GM23338 (cell line): ENCODE measurements at regions not wholly inside any gene's neighbourhood (a gene's known extent, or its start where the extent isn't known, plus 50 kb on each side); places are given as distances from the start of the nearest gene placed in this dataset.

Experiments
- ATAC-seq: fragments of 200-7000 bp; cut with Tn5 transposase; 3 replicates; pipeline ENCODE4 v1.9.1; 2020
- DNase-seq: peaks from one replicate; pipeline ENCODE4 v3.0.0-alpha.2; 2015; ENCODE audit warnings: low spot score
- H2AFZ ChIP-seq: fragments of 200-600 bp; sonication (generic); 2 replicates; pipeline ENCODE4 v1.8.0; 2016; ENCODE audit warnings: antibody characterized with exemption, mild to moderate bottlenecking, moderate library complexity
- H3F3A ChIP-seq: fragments of 200-600 bp; sonication (generic); replicated peaks from 2 replicates; pipeline ENCODE4 v1.8.0; 2017; ENCODE audit warnings: antibody characterized with exemption, mixed run types, low read depth
- H3K27ac ChIP-seq: fragments of 200-600 bp; sonication (generic); 2 replicates; pipeline ENCODE4 v1.6.1; 2016; ENCODE audit warnings: low read depth
- H3K27me3 ChIP-seq: fragments of 200-600 bp; sonication (generic); 2 replicates; pipeline ENCODE4 v1.8.0; 2016; ENCODE audit warnings: mild to moderate bottlenecking, mixed run types, moderate library complexity; ENCODE audit not compliant: insufficient read depth
- H3K36me3 ChIP-seq: fragments of 200-600 bp; sonication (generic); 2 replicates; pipeline ENCODE4 v1.8.0; 2016; ENCODE audit warnings: mild to moderate bottlenecking; ENCODE audit not compliant: insufficient read depth
- H3K4me1 ChIP-seq: fragments of 200-600 bp; sonication (generic); 2 replicates; pipeline ENCODE4 v1.8.0; 2016; ENCODE audit warnings: mild to moderate bottlenecking, moderate library complexity; ENCODE audit not compliant: insufficient read depth
- H3K4me2 ChIP-seq: fragments of 200-600 bp; sonication (generic); 2 replicates; pipeline ENCODE4 v1.7.1; 2017; ENCODE audit warnings: mixed run types
- H3K4me3 ChIP-seq: fragments of 200-600 bp; sonication (generic); 2 replicates; pipeline ENCODE4 v1.6.1; 2016; ENCODE audit warnings: mixed run types
- H3K79me2 ChIP-seq: fragments of 200-600 bp; sonication (generic); replicated peaks from 2 replicates; pipeline ENCODE4 v1.8.0; 2017; ENCODE audit warnings: mild to moderate bottlenecking; ENCODE audit not compliant: insufficient read depth
- H3K9me2 ChIP-seq: fragments of 200-600 bp; sonication (generic); 2 replicates; pipeline ENCODE4 v1.8.0; 2017; ENCODE audit not compliant: insufficient read depth
- H4K20me1 ChIP-seq: fragments of 200-600 bp; sonication (generic); replicated peaks from 2 replicates; pipeline ENCODE4 v1.8.0; 2017; ENCODE audit warnings: mild to moderate bottlenecking; ENCODE audit not compliant: insufficient read depth
- H3K27ac Mint-ChIP-seq: 2 replicates; pipeline ENCODE4 v1.8.0; 2020; ENCODE audit warnings: inconsistent platforms, mild to moderate bottlenecking, moderate library complexity, mixed read lengths
- H3K27me3 Mint-ChIP-seq: 3 replicates; pipeline ENCODE4 v1.8.0; 2022; ENCODE audit warnings: low read depth, mild to moderate bottlenecking, moderate library complexity, mixed read lengths, inconsistent platforms; ENCODE audit not compliant: insufficient read depth, poor library complexity
- H3K36me3 Mint-ChIP-seq: 3 replicates; pipeline ENCODE4 v1.8.0; 2021; ENCODE audit warnings: low read depth, mild to moderate bottlenecking, inconsistent platforms, moderate library complexity, mixed read lengths
- H3K4me1 Mint-ChIP-seq: 3 replicates; pipeline ENCODE4 v1.8.0; 2020; ENCODE audit warnings: mild to moderate bottlenecking, inconsistent platforms, mixed read lengths
- H3K4me3 Mint-ChIP-seq: 3 replicates; pipeline ENCODE4 v1.8.0; 2021; ENCODE audit warnings: moderate library complexity, mild to moderate bottlenecking, inconsistent platforms, mixed read lengths
- H3K9me3 Mint-ChIP-seq: 3 replicates; pipeline ENCODE4 v1.8.0; 2020; ENCODE audit warnings: moderate library complexity, mild to moderate bottlenecking, inconsistent platforms, mixed read lengths
- CREB1 ChIP-seq: fragments of 250-450 bp; sonication (Bioruptor Pico); IDR thresholded peaks from 2 replicates; pipeline ENCODE4 v1.5.0; 2020; ENCODE audit warnings: low read depth, mild to moderate bottlenecking, moderate library complexity
- EZH2phosphoT487 ChIP-seq: fragments of 200-600 bp; sonication (generic); IDR thresholded peaks from one replicate; pipeline ENCODE4 v1.8.1; 2018; ENCODE audit warnings: antibody characterized with exemption; ENCODE audit not compliant: unreplicated experiment
- POLR2AphosphoS5 ChIP-seq: IDR thresholded peaks from 2 replicates; pipeline ENCODE4 v1.6.1; 2016; ENCODE audit warnings: antibody characterized with exemption, low read depth
- STAT1 ChIP-seq: IDR thresholded peaks from one replicate; pipeline ENCODE4 v1.6.1; 2016; ENCODE audit warnings: antibody characterized with exemption; ENCODE audit not compliant: unreplicated experiment
- ZNF114 ChIP-seq: fragments of 250-450 bp; sonication (Bioruptor Pico); IDR thresholded peaks from 2 replicates; pipeline ENCODE4 v1.5.0; 2020; ENCODE audit warnings: mild to moderate bottlenecking, moderate library complexity
- ZNF331 ChIP-seq: fragments of 250-450 bp; sonication (Bioruptor Pico); IDR thresholded peaks from 2 replicates; pipeline ENCODE4 v1.5.0; 2020; ENCODE audit warnings: low read depth, mild to moderate bottlenecking, moderate library complexity
- TF ChIP-seq, protein P1 (sequence below): IDR thresholded peaks from one replicate; pipeline ENCODE4 v1.6.1; 2018; ENCODE audit warnings: antibody characterized with exemption; ENCODE audit not compliant: unreplicated experiment
- TF ChIP-seq, protein P2 (sequence below): fragments of 250-450 bp; sonication (Bioruptor Pico); IDR thresholded peaks from 2 replicates; pipeline ENCODE4 v1.5.0; 2020; ENCODE audit warnings: mild to moderate bottlenecking, moderate library complexity
- TF ChIP-seq, protein P3 (sequence below), 2 experiments: fragments of 200-600 bp in 1 of 2; sonication (generic) in 1 of 2; conservative IDR thresholded peaks; 2 replicates each; pipeline versions ENCODE4 v1.5.1 to v1.6.1; 2016 to 2017; ENCODE audit warnings: antibody characterized with exemption in 2 of 2, low read depth in 2 of 2, mild to moderate bottlenecking in 2 of 2, moderate library complexity in 1 of 2
- TF ChIP-seq, protein P4 (sequence below): IDR thresholded peaks from 2 replicates; pipeline ENCODE4 v1.6.1; 2016; ENCODE audit warnings: antibody characterized with exemption

DNA sequence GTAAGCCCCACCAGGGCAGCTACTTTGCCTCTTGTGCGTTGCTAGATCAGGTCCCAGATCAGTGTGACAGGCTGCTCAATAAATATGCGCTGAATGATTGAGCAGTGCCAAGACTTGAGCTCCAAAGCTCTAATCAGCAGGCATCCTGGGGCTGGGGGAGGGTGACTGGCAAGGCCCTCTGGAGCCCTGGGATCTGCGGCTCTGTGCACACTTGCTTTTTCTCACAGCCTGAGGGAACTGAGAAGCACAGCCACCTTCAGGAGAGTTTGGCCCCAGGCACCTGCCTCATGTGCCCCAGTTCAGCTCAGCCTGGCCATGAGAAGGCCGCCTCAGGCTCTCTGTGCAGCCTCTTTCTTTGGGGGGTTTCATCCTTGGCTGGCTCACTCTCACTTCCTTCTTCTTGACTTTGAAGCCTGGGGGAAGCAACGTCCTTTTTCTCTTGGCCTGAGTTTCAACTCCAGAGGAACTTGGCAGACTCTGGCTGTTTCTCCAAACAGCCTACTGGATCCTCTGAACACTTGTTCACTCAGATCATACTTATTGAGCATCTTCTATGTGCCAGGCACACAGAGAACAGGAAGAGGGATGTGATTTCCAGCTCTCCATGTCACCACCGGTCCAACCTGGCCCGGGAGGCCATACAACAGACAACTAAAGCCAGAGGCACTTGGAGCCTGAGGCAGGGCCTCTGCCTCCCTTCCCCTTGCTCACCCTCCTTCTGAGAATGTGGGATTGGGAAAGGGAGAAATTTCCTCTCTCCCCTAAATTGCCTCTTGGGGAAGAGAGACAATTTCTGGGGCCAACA is 114.0 kb downstream of the VEGFA start:
- peaks cover 1% of the 10 kb centered on the region for H3K27me3 Mint-ChIP-seq
- DNase-seq (no peak), ATAC-seq (peak; percentile 19; the same call in 2 of the 3 replicates)
- no peak overlapping the region for H3K4me3 Mint-ChIP-seq
- H3K9me2 ChIP-seq, result no peaks in the 10 kb centered on the region
- H2AFZ ChIP-seq, result no peak overlapping the region
- H4K20me1 ChIP-seq, result no peaks in the 10 kb centered on the region
- no peaks in the 10 kb centered on the region for H3K79me2 ChIP-seq
- no peaks in the 10 kb centered on the region for H3K36me3 ChIP-seq
- H3K27ac Mint-ChIP-seq, result no peak overlapping the region
- H3K27me3 ChIP-seq, result no peaks in the 10 kb centered on the region
- H3K4me3 ChIP-seq, result no peak overlapping the region
- no peaks in the 10 kb centered on the region for H3K9me3 Mint-ChIP-seq
- peaks cover 4% of the 10 kb centered on the region; the same call in 2 of the 3 replicates for H3K4me1 Mint-ChIP-seq
- no peaks in the 10 kb centered on the region for H3K4me1 ChIP-seq
- no peak overlapping the region for H3K27ac ChIP-seq
- H3F3A ChIP-seq, result no peaks in the 10 kb centered on the region
- H3K36me3 Mint-ChIP-seq, result no peaks in the 10 kb centered on the region
- H3K4me2 ChIP-seq, result no peak overlapping the region
- TF ChIP-seq, protein P1, sequence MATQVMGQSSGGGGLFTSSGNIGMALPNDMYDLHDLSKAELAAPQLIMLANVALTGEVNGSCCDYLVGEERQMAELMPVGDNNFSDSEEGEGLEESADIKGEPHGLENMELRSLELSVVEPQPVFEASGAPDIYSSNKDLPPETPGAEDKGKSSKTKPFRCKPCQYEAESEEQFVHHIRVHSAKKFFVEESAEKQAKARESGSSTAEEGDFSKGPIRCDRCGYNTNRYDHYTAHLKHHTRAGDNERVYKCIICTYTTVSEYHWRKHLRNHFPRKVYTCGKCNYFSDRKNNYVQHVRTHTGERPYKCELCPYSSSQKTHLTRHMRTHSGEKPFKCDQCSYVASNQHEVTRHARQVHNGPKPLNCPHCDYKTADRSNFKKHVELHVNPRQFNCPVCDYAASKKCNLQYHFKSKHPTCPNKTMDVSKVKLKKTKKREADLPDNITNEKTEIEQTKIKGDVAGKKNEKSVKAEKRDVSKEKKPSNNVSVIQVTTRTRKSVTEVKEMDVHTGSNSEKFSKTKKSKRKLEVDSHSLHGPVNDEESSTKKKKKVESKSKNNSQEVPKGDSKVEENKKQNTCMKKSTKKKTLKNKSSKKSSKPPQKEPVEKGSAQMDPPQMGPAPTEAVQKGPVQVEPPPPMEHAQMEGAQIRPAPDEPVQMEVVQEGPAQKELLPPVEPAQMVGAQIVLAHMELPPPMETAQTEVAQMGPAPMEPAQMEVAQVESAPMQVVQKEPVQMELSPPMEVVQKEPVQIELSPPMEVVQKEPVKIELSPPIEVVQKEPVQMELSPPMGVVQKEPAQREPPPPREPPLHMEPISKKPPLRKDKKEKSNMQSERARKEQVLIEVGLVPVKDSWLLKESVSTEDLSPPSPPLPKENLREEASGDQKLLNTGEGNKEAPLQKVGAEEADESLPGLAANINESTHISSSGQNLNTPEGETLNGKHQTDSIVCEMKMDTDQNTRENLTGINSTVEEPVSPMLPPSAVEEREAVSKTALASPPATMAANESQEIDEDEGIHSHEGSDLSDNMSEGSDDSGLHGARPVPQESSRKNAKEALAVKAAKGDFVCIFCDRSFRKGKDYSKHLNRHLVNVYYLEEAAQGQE, result no peak
- TF ChIP-seq EZH2phosphoT487, result no peak
- TF ChIP-seq, protein P2, sequence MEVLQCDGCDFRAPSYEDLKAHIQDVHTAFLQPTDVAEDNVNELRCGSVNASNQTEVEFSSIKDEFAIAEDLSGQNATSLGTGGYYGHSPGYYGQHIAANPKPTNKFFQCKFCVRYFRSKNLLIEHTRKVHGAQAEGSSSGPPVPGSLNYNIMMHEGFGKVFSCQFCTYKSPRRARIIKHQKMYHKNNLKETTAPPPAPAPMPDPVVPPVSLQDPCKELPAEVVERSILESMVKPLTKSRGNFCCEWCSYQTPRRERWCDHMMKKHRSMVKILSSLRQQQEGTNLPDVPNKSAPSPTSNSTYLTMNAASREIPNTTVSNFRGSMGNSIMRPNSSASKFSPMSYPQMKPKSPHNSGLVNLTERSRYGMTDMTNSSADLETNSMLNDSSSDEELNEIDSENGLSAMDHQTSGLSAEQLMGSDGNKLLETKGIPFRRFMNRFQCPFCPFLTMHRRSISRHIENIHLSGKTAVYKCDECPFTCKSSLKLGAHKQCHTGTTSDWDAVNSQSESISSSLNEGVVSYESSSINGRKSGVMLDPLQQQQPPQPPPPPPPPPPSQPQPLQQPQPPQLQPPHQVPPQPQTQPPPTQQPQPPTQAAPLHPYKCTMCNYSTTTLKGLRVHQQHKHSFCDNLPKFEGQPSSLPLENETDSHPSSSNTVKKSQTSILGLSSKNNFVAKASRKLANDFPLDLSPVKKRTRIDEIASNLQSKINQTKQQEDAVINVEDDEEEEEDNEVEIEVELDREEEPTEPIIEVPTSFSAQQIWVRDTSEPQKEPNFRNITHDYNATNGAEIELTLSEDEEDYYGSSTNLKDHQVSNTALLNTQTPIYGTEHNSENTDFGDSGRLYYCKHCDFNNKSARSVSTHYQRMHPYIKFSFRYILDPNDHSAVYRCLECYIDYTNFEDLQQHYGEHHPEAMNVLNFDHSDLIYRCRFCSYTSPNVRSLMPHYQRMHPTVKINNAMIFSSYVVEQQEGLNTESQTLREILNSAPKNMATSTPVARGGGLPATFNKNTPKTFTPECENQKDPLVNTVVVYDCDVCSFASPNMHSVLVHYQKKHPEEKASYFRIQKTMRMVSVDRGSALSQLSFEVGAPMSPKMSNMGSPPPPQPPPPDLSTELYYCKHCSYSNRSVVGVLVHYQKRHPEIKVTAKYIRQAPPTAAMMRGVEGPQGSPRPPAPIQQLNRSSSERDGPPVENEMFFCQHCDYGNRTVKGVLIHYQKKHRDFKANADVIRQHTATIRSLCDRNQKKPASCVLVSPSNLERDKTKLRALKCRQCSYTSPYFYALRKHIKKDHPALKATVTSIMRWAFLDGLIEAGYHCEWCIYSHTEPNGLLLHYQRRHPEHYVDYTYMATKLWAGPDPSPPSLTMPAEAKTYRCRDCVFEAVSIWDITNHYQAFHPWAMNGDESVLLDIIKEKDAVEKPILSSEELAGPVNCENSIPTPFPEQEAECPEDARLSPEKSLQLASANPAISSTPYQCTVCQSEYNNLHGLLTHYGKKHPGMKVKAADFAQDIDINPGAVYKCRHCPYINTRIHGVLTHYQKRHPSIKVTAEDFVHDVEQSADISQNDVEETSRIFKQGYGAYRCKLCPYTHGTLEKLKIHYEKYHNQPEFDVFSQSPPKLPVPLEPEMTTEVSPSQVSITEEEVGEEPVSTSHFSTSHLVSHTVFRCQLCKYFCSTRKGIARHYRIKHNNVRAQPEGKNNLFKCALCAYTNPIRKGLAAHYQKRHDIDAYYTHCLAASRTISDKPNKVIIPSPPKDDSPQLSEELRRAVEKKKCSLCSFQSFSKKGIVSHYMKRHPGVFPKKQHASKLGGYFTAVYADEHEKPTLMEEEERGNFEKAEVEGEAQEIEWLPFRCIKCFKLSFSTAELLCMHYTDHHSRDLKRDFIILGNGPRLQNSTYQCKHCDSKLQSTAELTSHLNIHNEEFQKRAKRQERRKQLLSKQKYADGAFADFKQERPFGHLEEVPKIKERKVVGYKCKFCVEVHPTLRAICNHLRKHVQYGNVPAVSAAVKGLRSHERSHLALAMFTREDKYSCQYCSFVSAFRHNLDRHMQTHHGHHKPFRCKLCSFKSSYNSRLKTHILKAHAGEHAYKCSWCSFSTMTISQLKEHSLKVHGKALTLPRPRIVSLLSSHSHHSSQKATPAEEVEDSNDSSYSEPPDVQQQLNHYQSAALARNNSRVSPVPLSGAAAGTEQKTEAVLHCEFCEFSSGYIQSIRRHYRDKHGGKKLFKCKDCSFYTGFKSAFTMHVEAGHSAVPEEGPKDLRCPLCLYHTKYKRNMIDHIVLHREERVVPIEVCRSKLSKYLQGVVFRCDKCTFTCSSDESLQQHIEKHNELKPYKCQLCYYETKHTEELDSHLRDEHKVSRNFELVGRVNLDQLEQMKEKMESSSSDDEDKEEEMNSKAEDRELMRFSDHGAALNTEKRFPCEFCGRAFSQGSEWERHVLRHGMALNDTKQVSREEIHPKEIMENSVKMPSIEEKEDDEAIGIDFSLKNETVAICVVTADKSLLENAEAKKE (CRISPR knock-in tag), result no peak
- TF ChIP-seq STAT1, result no peak
- TF ChIP-seq ZNF114 (CRISPR knock-in tag), result no peak
- TF ChIP-seq POLR2AphosphoS5, result no peak
- TF ChIP-seq, protein P3, sequence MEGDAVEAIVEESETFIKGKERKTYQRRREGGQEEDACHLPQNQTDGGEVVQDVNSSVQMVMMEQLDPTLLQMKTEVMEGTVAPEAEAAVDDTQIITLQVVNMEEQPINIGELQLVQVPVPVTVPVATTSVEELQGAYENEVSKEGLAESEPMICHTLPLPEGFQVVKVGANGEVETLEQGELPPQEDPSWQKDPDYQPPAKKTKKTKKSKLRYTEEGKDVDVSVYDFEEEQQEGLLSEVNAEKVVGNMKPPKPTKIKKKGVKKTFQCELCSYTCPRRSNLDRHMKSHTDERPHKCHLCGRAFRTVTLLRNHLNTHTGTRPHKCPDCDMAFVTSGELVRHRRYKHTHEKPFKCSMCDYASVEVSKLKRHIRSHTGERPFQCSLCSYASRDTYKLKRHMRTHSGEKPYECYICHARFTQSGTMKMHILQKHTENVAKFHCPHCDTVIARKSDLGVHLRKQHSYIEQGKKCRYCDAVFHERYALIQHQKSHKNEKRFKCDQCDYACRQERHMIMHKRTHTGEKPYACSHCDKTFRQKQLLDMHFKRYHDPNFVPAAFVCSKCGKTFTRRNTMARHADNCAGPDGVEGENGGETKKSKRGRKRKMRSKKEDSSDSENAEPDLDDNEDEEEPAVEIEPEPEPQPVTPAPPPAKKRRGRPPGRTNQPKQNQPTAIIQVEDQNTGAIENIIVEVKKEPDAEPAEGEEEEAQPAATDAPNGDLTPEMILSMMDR (conservative IDR thresholded peaks at IDR 0.05; ENCODE audit: low read depth in 2 of 2), result no peak
- no peak for TF ChIP-seq ZNF331
- no peak for TF ChIP-seq CREB1 (CRISPR knock-in tag)
- TF ChIP-seq, protein P4, sequence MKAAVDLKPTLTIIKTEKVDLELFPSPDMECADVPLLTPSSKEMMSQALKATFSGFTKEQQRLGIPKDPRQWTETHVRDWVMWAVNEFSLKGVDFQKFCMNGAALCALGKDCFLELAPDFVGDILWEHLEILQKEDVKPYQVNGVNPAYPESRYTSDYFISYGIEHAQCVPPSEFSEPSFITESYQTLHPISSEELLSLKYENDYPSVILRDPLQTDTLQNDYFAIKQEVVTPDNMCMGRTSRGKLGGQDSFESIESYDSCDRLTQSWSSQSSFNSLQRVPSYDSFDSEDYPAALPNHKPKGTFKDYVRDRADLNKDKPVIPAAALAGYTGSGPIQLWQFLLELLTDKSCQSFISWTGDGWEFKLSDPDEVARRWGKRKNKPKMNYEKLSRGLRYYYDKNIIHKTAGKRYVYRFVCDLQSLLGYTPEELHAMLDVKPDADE, result no peak
